Hematopoietic multipotent progenitor cell treated with erythropoietin and hydrocortisone succinate and interleukin-3 and kit ligand, for 6 days (in vitro differentiated cells): ENCODE measurements at regions not wholly inside any gene's neighbourhood (a gene's known extent, or its start where the extent isn't known, plus 50 kb on each side); places are given as distances from the start of the nearest gene placed in this dataset.
A peak's percentile ranks its signal among the peaks of the same experiment; 100 is the strongest.
"Not testable (repeated sequence)": the region's sequence is repeated elsewhere in the genome, so short reads cannot be mapped to it uniquely, and the experiment has no call there.

ENCODE experiments used
- DNase-seq: peaks from one replicate; pipeline ENCODE4 v3.0.0-alpha.2; 2015

- DNase-seq = peak; percentile 45
These were observed 164.2 kb upstream of the SPRY1 start for GRCh38 chr4:123232439-123232838.

- DNase-seq = peak; percentile 31
These were observed 163.3 kb upstream of the SPRY1 start for GRCh38 chr4:123233136-123233768.

DNA sequence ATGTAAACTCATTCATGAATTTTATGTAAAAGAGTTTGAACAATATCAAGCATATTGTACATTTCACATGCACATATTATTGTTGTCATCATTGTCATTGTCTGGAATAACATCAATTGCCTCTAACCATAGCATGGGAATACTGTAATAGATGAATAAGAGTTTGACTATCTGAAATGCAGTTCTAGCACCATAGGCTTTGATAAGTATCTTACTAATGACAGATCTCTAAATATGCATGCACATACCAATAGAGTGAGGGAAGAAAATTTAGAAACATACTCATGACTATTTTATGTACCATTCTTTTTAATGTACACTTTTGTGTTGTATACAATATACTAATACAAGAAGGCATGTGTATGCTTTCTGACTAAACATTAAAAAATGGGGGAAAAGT is 161.6 kb upstream of the SPRY1 start:
- DNase-seq = no peak

DNA sequence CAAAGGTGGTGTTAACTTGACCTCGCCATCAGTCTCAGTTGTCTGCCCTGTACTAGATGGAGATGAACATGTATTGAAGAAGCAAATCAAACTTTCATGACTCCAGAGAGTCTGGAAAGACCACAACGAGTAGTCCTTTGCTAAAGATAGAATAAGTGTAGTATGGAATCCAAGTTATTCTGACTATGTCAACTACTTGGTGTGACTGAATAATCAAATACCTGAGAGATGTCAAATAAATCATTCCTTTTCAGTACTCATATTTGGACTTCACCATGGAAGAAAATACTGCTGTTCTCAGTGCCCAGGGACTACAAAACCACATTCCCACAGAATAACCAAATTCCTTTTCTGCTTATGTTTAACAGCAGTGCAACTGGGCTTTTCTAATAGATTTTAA is 161.2 kb upstream of the SPRY1 start:
- no peak for DNase-seq

GRCh38 chr4:123236606-123237005 is 160.0 kb upstream of the SPRY1 start:
- DNase-seq = no peak

DNA sequence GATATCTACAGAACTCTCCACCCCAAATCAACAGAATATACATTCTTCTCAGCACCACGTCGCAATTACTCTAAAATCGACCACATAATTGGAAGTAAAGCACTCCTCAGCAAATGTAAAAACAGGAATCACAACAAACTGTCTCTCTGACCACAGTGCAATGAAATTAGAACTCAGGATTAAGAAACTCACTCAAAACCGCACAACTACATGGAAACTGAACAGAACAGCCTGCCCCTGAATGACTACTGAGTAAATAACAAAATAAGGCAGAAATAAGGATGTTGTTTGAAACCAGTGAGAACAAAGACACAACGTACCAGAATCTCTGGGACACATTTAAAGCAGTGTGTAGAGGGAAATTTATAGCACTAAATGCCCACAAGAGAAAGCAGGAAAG is 156.3 kb upstream of the SPRY1 start:
- not testable (repeated sequence) for DNase-seq

DNA sequence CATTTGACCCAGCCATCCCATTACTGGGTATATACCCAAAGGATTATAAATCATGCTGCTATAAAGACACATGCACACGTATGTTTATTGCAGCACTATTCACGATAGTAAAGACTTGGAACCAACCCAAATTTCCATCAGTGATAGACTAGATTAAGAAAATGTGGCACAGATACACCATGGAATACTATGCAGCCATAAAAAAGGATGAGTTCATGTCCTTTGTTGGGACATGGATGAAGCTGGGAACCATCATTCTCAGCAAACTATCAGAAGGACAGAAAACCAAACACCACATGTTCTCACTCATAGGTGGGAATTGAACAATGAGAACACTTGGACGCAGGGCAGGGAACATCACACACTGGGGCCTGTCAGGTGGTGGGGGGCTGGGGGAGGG is 153.4 kb upstream of the SPRY1 start:
- DNase-seq = not testable (repeated sequence)

DNA sequence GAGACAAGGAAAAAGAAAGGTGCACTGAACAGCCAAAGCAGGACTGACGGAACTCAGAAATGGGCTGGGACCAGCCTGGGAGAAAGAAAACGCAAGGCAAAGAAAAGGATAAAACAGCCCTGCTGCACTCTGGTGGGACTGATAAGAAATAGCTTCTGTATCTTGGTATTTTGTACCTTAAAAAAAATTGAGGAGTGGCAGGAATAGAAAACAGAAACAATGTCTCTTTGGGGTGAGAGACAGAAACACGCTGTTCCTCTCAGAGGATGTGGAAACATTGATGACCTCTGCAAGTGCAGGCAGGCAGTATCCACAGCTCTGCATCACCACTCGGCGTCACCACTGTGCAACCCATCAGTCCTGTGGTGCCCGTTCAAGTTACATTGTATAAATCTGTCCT is 152.5 kb upstream of the SPRY1 start:
- peak; percentile 70 for DNase-seq

DNA sequence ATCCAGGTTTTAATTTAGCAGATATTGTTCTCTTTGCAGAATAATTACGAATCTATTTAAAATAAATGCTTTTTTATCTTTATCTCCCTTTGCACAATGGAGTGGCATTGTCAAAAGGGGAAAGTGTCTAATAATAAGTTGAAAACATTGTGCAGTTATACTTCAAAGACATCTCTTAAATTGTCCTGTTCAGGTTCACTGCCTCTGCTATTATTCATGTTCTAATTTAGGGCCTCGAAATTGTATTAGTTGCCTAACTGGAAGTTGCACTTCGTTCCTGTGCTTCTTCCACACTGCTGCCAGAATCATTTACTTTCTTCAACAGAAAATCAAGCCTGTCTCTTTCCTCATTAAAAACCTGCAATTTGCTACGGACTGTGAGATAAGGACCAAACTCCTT is 150.5 kb upstream of the SPRY1 start:
- no peak for DNase-seq

DNA sequence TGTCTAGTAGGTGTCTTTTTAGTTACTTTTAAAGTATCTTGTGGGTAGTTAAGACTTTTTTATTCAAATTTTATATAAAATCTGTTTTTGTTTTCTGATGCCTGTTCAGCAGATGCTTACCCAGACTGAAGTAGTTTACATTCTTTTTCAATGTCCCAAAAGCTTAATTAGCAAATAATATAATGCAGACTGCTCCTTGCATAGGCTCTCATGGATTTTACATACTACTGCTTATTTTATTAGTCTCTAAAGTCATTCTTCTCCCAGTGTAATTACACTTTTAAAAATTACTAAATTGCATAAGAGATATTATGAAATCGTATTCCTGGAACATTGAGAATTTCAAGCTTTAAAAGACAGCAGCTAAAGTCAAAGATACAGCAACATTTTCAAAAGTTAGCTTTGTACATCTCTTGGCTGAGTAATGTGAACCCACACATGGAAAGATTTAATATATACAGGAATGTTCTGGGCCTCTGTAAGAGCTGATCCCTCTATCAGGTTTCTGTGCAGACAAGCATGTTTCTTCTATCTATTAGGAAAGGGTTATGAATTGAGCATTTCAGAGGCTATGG is 148.4 kb upstream of the SPRY1 start:
- no peak for DNase-seq

DNA sequence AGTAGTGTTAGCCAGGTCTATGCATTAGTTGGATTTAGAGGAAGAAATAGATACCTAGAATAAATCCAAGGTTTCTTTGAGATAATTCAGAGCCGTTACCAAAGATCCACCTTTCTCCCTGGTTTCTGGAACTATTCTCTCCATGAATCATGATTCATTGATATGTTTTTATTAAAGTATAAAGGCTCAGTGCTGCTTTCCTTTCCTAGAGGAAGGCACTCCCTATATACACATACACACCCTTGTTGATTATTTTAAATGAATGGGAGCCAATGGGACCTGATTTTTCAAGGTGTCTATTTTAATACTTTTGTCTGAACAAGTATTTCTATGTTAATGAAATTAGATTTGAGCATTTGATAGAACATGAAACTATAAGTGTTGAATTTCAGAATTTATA is 146.8 kb upstream of the SPRY1 start:
- no peak for DNase-seq

DNA sequence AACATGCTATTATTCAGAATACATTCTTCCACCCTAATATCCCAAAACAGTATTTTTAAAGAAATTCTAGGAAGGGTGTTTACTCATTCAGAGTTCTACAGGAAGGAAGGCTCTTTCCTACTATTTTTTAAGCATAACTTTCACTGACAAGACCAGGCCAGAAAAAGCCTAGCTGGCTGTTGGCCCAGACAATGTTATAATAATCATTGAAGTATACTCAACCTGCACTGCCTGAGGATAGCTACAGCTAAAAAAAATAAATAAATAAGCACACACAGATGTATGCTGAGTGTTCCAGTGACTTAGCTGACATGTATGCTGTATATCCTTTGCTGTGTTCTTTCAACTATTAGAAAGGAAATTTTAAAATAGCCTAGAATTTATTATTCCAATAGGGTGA is 145.8 kb upstream of the SPRY1 start:
- no peak for DNase-seq

DNA sequence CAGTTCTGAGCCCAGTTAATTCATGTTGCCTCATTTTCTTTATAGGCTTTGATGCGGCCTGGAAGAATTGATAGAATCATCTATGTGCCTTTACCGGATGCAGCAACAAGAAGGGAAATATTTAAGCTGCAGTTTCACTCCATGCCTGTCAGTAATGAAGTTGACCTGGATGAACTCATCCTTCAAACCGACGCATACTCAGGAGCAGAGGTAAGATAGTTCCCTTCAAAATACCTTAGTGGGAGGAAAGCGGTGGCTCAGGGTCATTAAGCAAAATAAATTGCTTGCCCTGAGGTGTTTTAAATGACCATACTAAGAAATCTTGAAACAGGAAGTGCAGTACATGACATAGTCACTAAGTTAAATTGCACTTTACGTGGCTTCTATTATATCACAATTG is 140.6 kb upstream of the SPRY1 start:
- DNase-seq = no peak

GRCh38 chr4:123256901-123257300 is 139.7 kb upstream of the SPRY1 start:
- DNase-seq = no peak

GRCh38 chr4:123257591-123257990 is 139.0 kb upstream of the SPRY1 start:
- DNase-seq = no peak

- DNase-seq = no peak
These were observed 136.6 kb upstream of the SPRY1 start for GRCh38 chr4:123259676-123260646.

- no peak for DNase-seq
These were observed 135.9 kb upstream of the SPRY1 start for GRCh38 chr4:123260653-123261052.

- no peak for DNase-seq
These were observed 134.5 kb upstream of the SPRY1 start for GRCh38 chr4:123262080-123262479.

DNA sequence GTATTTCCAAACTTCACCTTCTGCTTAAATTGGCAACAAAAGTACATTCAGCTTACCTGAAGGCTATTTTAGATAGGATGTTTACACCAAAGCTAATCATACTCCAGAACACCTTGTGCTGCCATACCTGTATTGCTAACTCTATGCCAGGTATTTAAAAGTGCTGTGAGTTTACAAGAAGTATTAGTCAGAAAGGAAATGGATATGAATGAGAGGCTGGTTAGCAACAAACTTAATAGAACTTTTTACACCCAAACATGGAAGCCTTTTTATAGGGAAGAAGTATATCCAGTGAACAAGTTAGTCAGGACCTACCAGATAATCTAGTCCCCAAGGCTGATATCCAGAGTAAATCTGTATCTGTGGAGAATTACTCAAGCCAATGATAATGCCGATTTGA is 131.2 kb upstream of the SPRY1 start:
- DNase-seq = no peak

- DNase-seq = no peak
These were observed 130.4 kb upstream of the SPRY1 start for GRCh38 chr4:123266221-123266620.

DNA sequence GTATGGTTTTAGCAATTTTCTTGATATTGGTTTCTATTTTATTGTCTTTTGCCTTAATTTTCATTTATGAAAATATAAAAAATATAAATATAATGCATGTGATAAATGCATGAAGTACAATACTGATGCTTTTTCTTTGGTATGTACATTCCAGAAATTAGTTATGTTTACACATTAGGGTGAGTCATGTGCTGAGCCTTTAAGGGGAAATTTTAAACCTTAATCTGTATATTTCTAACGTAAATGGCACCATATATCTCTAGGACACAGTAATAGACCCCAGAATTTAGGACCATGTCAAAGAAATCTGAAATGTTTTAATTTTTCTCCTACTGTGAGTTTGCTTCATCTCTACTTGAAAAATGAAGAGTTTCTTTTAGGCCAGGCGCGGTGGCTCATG is 117.8 kb upstream of the SPRY1 start:
- DNase-seq = no peak

DNA sequence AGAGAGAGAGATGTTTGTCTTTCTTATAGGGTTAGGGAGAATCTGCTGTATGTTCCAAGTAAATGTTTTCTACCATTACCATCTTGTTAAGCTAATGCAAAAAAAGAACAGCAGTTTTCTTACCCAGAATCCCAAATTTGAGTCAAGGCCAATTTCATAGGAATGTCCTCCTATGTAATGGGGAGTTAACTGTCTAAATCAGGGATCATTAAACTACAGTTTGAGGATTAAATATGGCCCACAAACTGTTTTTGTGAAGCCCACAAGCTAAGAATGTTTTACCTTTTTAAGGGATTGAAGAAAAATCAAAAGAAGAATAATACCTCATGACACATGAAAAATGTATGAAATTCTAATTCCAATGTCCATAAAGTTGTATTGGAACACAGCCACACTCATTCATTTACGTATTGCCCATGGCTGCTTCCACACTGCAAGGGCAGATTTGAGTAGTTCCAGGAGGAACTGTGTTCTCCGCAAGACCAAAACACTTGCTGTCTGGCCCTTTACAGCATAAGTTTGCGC is 113.2 kb upstream of the SPRY1 start:
- DNase-seq = no peak

- peak; percentile 10 for DNase-seq
These were observed 112.4 kb upstream of the SPRY1 start for GRCh38 chr4:123284168-123284567.
